HG03558 (cell line): ENCODE measurements at regions not wholly inside any gene's neighbourhood (a gene's known extent, or its start where the extent isn't known, plus 50 kb on each side); places are given as distances from the start of the nearest gene placed in this dataset.

Experiments used
- ATAC-seq: cut with Tn5 transposase; IDR thresholded peaks from one replicate; pipeline ENCODE4 v1.9.1; 2021; ENCODE audit warnings: moderate number of reproducible peaks; ENCODE audit not compliant: unreplicated experiment; ENCODE audit errors: extremely low read depth

- no peak for ATAC-seq
These were observed 121.1 kb downstream of the SIK1 start for GRCh38 chr21:43305811-43306311.

DNA sequence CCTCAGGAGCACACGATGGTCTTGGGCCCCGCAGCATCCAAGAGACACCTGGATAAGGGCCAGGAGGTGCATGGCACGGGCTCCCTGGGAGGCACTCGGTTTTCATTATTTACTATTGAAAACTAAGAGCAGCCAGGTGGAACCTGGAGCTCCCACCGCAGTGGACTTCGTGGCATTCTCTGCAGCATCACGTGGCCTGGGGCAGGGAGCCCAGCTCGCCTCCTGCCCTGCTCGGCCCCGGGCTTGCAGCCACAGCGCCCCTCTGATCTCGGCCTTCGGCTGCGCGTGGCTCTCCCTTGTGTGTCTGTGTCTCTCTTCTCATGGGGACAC, 121.6 kb downstream of the SIK1 start:
- ATAC-seq: no peak

GRCh38 chr21:43304621-43305335, 122.2 kb downstream of the SIK1 start:
- ATAC-seq: no peak

DNA sequence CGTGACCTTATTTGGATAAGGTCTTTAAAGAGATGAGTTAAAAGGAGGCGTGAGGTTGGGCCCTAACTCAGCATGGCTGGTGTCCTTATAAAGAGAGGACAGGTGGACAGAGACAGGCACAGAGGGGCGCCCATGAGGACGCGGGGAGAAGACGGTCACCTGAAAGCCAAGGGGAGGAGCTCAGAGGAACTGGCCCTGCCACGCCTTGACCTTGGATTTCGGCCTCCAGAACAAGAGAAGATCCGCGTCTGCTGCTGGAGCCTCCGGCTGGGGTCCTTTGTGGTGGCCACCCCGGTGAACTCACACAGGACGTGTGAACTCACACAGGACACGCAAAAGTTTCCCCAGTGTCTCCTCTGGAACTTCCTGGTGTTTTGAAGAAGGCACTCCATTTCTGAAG, 122.7 kb downstream of the SIK1 start:
- ATAC-seq: no peak

DNA sequence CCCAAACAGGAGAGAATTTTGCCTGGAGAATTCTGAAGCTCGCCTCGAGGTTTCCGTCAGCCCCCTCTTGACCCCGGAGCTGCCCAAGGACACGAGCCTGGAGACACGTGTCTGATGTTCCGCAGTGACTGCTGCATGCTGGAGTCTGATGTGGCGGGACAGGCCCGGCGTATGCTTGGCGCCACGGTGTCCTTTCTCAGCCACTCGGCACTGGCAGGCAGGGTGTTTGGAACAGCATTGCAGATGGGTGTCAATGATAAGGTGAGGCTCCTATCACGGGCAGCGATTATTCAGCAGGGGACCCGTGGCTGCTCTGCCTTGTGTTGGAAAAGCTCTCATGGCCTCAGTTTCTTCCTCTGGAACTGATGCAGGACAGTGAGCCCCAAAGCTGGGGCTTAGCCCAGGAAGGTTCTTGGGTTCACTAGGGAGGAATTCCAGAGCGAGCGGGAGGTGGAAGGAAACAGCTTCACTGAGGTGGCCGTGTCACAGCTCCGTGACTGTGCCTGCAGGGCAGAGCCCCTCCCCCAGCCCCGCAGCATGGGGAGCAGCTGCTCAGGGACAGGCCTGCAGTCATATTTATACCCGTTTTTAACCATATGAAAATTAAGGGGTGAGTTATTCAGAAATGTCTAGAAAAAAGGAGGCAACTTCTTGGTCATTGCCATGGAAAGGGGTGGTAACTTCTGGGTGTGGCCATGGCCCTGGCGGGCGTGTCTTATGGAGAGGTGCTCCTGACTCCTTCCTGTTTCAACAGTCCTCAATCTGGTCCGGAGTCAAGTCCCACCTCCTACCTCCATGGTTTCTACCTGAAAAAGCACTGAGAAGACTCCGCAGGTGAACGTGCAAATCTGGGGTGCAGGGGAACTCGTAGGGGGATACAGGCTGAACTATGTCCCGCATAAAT, 123.4 kb downstream of the SIK1 start:
- ATAC-seq: no peak

DNA sequence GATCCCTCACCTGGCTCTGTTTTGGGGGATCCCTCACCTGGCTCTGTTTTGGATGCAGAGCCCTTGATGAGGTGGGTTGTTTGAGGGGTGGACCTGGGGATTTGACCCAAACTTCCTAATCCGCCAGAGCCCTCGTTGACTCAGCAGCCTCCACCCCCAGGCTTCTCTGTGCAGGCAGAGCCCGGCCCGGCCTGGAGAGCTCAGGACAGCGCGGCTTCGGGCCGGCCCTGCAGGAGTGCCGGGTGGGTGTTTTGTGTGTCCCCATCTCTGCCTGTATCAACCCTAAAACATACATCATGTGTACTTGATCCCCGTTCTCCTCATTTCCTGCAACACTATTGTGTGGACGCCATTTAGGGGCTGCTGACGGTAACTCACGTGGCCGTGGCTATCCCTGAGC, 124.2 kb downstream of the SIK1 start:
- ATAC-seq: no peak

- no peak for ATAC-seq
These were observed 124.8 kb downstream of the SIK1 start for GRCh38 chr21:43302062-43302700.

- no peak for ATAC-seq
These were observed 125.4 kb downstream of the SIK1 start for GRCh38 chr21:43301409-43302061.

- no peak for ATAC-seq
These were observed 126.2 kb downstream of the SIK1 start for GRCh38 chr21:43300496-43301408.

- ATAC-seq: no peak
These were observed 127.3 kb downstream of the SIK1 start for GRCh38 chr21:43299441-43300277.

DNA sequence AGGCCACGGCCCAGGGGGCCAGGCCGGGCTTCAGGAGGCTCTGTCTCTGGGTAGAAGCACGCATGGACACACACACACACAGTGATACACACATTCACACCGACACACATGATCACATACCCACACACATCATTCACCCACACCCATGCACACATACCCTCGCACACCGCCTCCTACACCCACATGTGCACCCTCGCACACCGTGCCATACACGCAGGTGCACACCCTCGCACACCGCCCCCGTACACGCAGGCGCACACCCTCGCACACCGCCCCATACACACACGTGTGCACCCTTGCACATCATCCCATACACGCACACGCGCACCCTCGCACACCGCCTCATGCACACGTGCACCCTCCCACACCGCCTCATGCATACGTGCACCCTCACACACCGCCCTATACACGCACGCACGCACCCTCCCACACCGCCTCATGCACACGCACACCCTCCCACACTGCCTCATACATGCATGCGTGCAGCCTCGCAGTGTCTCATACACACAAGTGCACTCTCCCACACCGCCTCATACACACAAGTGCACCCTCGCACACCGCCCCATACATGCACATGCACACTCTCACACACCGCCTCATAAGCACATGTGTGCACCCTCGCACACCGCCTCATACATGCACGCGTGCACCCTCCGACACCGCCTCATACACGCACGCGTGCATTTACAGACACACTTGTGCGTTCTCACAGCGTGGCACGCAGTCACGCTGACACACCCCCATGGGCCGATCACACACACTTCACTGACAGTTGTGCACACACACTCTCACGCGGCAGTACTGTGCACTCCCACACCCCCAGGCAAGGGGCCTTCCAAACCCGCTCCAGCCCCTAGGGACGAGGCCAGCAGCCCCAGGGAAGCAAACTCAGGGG, 128.1 kb downstream of the SIK1 start:
- ATAC-seq: no peak

DNA sequence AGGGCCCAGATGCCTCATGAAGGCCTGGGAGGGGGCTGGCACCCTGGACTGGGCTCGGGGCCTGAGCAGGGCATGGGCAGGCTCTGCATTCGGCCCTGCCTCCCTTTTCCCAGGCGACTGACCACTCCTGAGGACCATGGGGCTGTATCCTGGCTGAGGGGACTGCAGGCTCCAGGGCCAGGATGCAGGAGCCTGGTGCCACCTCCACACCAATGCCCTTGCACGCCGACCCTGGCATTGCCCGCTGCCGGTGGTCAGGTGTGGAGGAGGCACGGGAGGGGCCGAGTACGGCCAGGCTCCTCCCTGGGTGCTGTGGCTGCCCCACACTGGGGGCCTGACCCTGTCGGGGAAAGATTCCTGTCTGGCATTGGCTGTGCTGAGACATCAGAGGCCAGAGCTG, 128.9 kb downstream of the SIK1 start:
- no peak for ATAC-seq

GRCh38 chr21:43297391-43297981, 128.7 kb downstream of the CRYAA start:
- no peak for ATAC-seq

DNA sequence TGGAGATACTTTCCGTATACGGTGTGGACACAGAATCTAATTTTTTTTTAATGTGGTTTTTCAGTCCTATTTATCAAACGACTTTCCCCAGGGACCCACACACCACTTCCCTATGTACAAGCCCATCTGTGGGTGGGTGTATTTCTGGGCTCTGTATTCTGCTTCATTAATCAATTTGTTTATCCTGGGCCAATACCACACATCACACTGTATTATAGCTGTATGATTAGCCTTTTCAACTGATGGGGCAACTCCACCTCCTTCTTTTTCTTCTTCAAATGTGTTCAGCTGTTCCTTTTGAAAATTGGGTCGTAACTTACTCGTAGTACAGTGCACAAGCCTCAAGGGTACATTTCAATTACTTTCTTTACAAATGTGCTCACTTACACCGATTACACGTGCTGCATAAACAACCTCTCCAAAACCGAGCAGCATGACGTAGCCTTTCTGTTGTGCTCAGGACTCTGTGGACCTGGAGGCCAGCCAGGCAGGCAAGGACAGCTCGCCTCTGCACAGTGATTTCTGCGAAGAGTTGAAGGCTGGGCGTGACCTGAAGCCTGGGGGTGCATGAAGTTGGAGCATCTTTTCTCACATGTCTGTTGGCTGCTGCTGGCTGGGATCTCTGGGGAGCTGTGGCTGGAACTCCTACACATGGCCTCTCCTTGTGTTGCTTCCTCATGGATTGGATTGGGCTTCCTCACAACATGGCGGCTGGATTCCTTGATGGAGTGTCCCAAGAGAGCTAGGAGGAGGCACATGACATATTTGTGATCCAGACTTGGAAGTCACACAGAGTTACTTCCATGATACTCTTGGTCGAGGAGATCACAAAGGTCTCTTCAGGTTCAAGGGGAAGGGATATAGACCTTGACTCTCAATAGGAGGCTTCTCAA, 126.5 kb downstream of the CRYAA start:
- ATAC-seq: no peak

- no peak for ATAC-seq
These were observed 125.5 kb downstream of the CRYAA start for GRCh38 chr21:43294194-43294902.

DNA sequence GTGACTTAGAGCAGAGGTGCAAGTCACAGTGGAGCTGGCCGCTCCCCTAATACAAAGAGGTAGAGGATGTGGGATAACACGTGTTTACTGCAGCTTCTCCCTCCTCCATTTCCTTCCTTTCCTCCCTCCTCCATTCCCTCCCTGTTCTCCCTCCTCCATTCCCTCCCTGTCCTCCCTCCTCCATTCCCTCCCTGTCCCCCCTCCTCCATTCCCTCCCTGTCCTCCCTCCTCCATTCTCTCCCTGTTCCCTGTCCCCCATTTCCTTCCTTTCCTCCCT, 124.0 kb downstream of the CRYAA start:
- no peak for ATAC-seq
